ENCODE measurements at regions not wholly inside any gene's neighbourhood (a gene's known extent, or its start where the extent isn't known, plus 50 kb on each side); places are given as distances from the start of the nearest gene placed in this dataset.

- no peak for DNase-seq
Measured at GRCh38 chr12:89253488-89253887, 98.8 kb downstream of the DUSP6 start.

DNA sequence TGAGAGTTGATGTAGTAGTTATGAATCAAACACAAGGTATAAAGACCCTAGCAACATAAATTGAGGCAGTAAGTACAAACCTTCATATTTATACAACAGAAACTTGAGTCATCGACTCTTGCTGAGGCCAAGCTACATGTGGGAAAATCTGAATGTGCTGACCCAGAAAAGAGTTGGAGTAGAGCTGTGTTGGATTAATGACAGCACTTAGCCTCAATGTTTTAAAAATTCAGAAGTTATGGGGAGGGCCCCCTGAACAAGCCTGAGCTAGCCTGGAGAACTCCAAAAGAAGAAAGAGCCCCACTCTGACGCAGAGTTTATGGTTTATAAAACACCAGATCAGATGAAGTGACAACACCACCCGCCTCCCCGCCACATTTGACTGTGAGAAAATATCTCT lies 100.0 kb downstream of the DUSP6 start:
- DNase-seq = no peak

DNA sequence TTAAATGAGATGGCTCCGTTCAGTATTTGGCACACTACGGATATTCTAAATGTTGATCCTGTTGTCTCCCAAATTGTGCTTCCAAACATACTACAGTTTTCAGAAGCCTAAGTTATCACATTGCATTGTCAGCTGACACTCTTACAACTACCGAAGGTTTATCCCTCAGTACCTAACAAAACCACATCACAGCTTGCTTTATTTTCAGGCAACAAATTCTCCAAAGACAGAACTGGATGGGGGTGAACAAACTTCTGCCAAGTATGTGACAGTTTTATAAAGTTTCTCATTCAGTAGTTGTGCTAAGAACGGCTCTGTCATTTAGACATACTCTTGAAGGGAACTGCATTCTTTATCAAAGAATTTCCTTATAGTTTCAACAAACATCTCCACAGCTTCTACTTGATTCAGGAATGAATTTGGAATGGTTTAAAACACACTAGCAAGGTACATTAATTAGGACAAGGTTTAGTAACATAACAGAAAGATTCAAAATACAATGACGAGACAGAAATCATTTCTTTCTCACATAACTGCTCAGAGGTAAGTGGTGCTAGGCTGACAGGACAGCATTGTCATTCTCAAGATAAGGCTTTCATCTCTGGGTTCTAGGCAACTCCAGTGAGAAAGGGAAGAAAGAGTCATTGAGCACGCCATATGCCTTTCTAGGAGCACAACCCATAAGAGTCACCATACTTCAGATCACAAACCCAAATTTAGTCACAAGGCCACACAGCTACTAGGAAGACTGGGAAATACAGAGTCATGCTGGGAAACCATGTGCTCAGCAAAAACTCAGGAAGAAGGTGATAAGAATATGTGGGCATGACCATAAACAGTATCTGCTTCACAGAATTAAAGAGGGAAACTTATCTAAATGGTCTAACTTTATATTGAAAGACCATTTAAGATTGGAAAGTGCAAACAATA lies 100.7 kb downstream of the DUSP6 start:
- DNase-seq = no peak

- no peak for DNase-seq
Measured at GRCh38 chr12:89250636-89251035, 101.7 kb downstream of the DUSP6 start.

GRCh38 chr12:89250213-89250612 lies 102.1 kb downstream of the DUSP6 start:
- no peak for DNase-seq

DNA sequence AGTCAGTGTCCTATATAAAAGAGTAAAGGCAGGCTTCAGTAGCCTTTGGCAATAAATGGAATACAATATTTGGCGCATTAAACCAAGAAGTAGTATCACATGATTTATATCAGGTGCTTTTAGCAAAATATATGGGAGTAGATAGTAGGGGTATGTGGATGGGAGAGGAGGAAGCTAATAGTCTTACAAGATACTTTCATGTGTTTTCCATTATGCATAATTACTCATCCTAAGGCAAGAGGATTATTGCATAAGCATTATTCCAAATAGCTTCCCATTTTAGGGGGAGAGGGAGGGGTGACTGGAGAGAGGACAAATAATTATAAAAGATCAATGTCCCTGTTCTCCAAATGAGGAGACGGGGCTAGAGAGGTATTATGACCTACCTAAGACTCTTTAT lies 104.3 kb downstream of the DUSP6 start:
- DNase-seq = no peak

- DNase-seq = no peak
Measured at GRCh38 chr12:89247541-89247942, 104.8 kb downstream of the DUSP6 start.

- no peak for DNase-seq
Measured at GRCh38 chr12:89245090-89245489, 107.2 kb downstream of the DUSP6 start.

DNA sequence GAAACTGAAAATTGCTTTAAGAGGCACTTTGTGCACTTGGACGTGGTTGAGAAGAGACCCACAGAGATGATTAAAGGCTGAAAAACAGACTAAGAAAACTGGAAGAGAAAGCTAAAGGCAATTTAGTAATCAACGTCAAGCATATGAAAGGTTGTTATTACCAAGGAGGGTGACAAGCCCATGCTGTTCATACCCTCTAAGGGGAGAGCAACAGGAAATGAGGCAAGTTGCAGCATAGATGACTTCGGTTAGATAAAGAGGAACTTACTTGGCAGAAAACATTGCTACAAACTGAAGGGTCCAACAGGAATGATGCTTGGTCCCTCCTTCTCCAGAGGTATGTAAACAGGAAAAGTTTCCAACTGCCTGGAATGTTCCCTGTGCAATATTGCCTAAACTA lies 107.8 kb downstream of the DUSP6 start:
- no peak for DNase-seq

GRCh38 chr12:89243771-89244170 lies 108.5 kb downstream of the DUSP6 start:
- DNase-seq = no peak

GRCh38 chr12:89239534-89239933 lies 112.8 kb downstream of the DUSP6 start:
- no peak for DNase-seq

DNA sequence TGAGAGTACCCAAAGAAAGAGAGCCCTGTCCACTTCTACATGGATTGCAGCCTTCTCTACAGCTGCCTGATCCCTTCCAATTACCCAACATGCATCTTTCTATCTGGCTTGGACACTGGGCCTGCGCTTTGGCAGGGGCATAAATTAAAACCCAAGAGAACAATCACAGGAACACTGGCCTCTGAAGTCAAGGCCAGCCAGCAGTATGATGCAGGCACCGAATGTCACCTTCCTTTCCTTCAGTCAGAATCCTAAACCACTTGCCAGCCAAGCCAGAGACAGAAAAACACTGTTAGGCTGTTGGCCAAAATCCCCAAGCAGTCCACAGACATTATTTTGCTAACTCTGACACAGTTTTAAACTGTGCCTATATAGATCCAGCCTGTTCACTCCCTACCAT lies 113.7 kb downstream of the DUSP6 start:
- no peak for DNase-seq

- no peak for DNase-seq
Measured at GRCh38 chr12:89237763-89238162, 114.5 kb downstream of the DUSP6 start.

DNA sequence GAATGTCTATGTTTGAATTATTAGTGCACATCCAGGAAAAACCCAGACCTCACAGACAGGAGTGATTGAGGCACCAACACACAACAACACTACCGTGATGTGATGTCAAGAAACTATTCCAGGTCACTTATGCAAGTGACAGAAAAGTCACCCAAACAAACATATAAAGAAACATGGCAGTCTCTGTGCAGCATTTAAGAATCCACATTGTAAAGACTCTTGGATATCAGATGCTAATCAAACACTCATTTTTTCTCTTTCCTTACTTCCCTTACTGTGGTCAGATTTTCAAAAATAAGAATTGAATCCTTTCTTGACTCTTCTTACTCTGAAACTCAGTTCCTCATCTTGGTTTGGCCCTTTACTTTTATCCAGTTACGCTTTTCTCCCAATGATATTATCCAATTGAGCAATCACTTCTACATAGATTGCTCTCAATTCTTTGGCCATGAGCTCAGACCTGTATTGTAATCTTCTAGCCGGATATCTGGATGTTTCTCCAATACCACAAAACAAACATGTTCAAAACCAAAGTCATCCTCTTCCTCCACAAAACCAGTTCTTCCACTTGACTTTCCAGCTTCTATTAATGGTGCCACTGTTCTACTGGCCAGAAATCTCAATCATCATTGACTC lies 115.4 kb downstream of the DUSP6 start:
- no peak for DNase-seq

DNA sequence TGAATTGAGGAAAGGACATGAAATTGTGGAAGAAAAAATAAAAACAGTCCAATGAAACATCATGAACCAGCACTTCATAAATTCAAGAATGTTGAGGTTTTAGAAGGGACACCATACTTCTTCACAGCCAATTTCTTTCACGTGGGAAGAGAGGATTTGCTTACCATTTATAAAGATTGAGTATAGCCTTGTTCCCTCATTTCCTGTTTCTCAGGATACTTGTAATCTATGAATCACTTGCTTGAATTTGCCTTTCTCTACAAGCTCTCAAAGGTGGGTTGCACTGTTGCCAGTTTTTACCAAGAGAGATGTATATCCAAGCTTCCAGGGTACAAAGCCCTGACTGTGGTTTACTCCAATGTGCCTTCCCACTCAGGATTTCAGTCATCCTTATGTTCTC lies 116.1 kb downstream of the DUSP6 start:
- no peak for DNase-seq

DNA sequence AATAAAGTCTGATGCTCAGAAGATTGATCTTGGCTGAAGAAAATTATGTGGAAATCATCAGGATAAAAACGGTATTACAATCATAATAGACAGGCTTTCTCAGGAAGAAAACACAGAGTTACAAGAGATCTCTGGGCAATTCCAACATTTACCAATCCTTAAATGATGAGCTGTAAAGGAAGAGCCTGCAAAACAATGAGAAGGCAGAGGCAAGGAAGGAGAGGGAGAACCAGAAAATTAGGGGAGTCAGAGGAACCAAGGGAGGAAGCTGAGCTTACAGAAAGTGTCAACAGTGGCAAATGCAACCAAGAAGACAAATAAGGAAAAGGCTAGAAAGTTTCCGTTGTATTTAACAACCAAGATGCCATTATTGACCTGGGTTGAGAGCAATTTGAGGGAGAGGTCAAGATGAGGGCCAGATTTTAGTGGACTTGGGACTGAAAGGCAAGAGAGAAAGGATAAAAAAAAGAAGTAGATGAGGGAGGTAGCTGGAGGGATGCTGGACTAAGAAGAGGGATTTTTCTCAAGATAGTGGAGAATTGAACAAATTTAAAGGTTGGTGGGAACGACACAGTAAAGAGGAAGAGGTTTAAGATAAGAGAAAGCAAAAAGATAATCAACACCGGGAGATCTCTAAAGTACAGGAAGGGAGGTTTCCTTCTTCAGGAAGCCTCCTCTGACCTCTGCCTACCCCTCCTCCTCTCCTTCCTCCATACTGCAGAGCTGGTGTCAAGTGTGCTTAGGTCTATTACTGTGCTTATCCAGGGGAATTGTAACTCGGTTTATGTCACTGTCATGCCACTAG lies 116.9 kb downstream of the DUSP6 start:
- DNase-seq = no peak

DNA sequence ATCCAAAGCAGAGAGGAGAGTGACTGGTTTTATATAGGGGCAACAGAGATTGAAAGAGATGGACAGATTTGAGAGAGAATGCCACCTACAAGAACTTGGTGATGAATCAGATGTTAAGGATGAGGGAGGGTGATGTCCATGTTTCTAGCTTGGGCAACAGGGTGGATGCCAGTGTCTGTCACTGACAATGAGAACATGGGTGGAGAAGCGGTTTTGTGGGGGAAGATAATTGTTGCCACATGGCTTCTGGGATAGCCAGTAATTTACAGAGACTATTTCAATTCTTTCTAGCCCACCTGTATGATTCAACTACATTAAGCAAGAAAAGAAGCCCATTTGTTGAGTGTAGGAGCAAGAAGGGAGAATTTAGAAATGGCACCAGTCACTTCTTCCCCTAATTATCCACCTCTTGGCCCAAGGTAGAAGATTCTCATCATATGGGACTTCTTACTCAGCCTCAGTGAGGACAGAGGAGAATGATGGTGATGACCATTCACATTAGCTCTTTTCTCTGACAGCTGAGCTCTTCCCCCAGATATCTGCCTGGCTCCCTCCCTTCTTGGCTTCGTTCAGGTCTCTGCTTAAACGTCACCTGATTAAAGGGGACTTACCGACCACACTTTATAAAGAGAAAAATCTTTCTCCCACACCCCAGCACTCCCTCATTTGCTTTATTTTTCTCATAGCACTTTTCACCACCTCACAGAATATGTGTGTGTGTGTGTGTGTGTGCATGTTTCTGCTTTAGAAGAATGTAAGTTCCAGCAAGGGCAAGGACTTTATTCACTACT lies 117.8 kb downstream of the DUSP6 start:
- DNase-seq = no peak

DNA sequence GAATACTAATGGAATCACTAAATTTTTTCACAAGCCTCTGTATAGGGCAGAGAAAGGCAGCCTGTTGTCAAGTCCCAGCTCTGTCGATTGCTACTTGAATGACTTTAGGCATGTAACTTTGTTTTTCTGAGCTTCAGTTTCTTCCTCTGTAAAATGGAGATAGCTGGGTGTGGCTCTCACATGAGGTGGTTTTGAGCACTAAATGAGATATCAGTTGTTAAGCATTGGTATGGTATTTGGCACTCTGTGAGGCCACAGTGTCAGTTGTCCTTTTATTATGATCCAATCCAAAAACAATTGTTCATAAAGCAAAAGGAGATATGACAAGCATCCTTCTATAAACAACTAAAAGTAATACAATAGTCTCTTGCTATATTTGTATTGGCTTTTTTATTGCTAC lies 120.6 kb downstream of the DUSP6 start:
- no peak for DNase-seq

DNA sequence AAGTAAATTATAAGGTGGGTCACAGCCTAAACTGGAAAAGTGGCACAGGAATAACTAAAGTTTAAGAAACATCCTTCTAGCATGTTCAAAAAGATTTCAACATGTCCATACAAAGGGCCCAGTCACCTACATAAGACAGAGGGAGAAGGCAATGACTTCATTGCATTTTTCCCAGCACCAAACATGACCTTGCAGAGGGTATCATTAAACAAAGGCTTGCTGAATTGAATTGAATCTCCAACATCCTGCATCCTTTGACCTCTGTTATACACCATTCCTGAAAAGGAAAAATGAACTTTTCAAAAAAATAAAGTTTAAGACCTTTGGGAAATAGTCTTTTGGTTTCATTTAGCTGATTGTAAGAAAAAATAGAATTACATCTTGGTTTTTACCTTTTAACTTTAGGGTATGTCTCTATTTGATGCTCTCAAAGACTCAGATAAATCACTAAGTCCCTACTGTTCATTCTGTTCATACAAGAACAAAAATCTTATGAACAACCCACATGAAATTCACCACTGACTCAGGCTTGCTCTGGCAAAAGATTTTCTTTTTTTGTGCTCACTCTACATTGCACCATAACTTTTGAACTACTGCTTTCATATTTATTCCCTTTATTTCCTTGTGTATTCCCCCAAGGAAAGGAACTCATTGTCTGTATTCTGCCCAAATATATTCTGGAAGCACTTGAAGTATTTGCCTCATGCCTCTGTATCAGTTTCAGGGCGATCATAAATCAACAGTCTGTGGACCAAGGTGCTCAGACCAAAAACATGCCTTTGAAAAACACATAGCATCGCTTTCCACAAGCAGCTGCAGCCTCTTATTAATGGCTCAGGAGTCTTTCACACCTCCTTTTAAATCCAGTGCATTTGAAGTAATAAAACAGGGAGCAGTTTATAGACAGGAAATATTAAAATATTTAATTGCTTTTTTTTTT lies 121.7 kb downstream of the DUSP6 start:
- DNase-seq = no peak

GRCh38 chr12:89228491-89228890 lies 123.8 kb downstream of the DUSP6 start:
- no peak for DNase-seq

DNA sequence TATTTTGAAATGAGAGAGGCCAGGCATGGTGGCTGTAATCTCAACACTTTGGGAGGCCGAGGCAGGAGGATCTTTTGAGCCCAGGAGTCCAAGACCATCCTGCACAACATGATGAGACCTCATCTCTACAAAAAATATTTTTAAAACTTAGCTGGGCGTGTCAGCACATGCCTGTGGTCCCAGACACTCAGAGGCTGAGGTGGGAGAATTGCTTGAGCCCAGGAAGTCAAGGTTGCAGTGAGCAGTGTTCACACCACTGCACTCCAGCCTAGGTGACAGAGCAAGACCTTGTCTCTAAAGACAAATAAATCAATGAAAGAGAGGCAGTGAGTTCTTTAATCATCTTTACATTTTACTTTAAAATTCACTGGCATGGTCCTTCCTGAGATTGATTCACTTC lies 124.5 kb downstream of the DUSP6 start:
- DNase-seq = no peak

All from NCI-H1436 (cell line).